ENCODE measurements at regions not wholly inside any gene's neighbourhood (a gene's known extent, or its start where the extent isn't known, plus 50 kb on each side); places are given as distances from the start of the nearest gene placed in this dataset.
"Not testable (repeated sequence)": the region's sequence is repeated elsewhere in the genome, so short reads cannot be mapped to it uniquely, and the experiment has no call there.

GRCh38 chr5:101717721-101718120 is 578.4 kb downstream of the SLCO4C1 start:
- no peak overlapping the region for H3K4me3 ChIP-seq (ENCODE audit: low read length, poor library complexity, severe bottlenecking)
- H3K9me2 ChIP-seq (replicated peaks; ENCODE audit: low read depth, low read length), result no peaks in the 10 kb centered on the region
- H2AFZ ChIP-seq (ENCODE audit: low read length), result no peak overlapping the region
- H3K4me1 ChIP-seq (ENCODE audit: insufficient read depth, low read length, poor library complexity, severe bottlenecking), result no peaks in the 10 kb centered on the region
- no peak overlapping the region for H3K4me2 ChIP-seq (ENCODE audit: low read depth, low read length, poor library complexity, severe bottlenecking)
- no peak overlapping the region for H3K9ac ChIP-seq (ENCODE audit: low read depth, low read length, poor library complexity, severe bottlenecking)
- no peaks in the 10 kb centered on the region for H4K20me1 ChIP-seq (ENCODE audit: insufficient read depth, low read length, poor library complexity, severe bottlenecking)
- H3K36me3 ChIP-seq (ENCODE audit: insufficient read depth, low read length), result no peaks in the 10 kb centered on the region
- H3K27me3 ChIP-seq (ENCODE audit: insufficient read depth, low read length, poor library complexity, severe bottlenecking), result no peaks in the 10 kb centered on the region
- no peaks in the 10 kb centered on the region for H3K79me2 ChIP-seq (ENCODE audit: insufficient read depth, low read length)
- no peaks in the 10 kb centered on the region for H3K9me3 ChIP-seq (ENCODE audit: insufficient read depth, low read depth, low read length)
- TF ChIP-seq CTCF (conservative IDR thresholded peaks at IDR 0.05; ENCODE audit: low read length) (no peak), EZH2phosphoT487 (IDR thresholded peaks at IDR 0.05; ENCODE audit: borderline replicate concordance) (no peak)
- H3F3A ChIP-seq (ENCODE audit: low read depth), result no peaks in the 10 kb centered on the region

DNA sequence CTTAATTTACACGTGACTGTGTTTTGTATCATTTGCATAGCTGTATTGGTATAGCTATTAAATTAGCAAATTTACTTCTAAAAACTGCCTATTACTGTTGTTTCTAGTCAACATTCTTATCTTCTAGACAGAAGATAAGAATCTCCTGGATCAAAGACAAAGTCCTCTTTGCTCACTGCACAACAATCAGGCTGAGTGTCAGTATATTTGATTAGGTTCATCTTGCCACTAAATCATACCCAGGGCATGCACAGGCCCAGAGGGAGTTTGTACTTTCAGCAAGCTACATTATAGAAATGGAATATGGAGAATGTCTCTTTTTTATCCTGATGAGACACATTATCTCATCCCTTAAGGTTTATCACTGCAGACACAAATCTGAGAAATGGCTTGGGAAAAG is 579.1 kb downstream of the SLCO4C1 start:
- Histone ChIP-seq H3K9ac (ENCODE audit: low read depth, low read length, poor library complexity, severe bottlenecking) (no peak overlapping the region), H2AFZ (ENCODE audit: low read length) (no peak overlapping the region), H3K9me2 (replicated peaks; ENCODE audit: low read depth, low read length) (no peaks in the 10 kb centered on the region), H3K4me1 (ENCODE audit: insufficient read depth, low read length, poor library complexity, severe bottlenecking) (no peaks in the 10 kb centered on the region), H3F3A (ENCODE audit: low read depth) (no peaks in the 10 kb centered on the region), H4K20me1 (ENCODE audit: insufficient read depth, low read length, poor library complexity, severe bottlenecking) (no peaks in the 10 kb centered on the region), H3K27me3 (ENCODE audit: insufficient read depth, low read length, poor library complexity, severe bottlenecking) (no peaks in the 10 kb centered on the region), H3K36me3 (ENCODE audit: insufficient read depth, low read length) (no peaks in the 10 kb centered on the region), H3K4me3 (ENCODE audit: low read length, poor library complexity, severe bottlenecking) (no peak overlapping the region), H3K9me3 (ENCODE audit: insufficient read depth, low read depth, low read length) (no peaks in the 10 kb centered on the region), H3K79me2 (ENCODE audit: insufficient read depth, low read length) (no peaks in the 10 kb centered on the region), H3K4me2 (ENCODE audit: low read depth, low read length, poor library complexity, severe bottlenecking) (no peak overlapping the region)
- TF ChIP-seq EZH2phosphoT487 (IDR thresholded peaks at IDR 0.05; ENCODE audit: borderline replicate concordance) (no peak), CTCF (conservative IDR thresholded peaks at IDR 0.05; ENCODE audit: low read length) (no peak)

DNA sequence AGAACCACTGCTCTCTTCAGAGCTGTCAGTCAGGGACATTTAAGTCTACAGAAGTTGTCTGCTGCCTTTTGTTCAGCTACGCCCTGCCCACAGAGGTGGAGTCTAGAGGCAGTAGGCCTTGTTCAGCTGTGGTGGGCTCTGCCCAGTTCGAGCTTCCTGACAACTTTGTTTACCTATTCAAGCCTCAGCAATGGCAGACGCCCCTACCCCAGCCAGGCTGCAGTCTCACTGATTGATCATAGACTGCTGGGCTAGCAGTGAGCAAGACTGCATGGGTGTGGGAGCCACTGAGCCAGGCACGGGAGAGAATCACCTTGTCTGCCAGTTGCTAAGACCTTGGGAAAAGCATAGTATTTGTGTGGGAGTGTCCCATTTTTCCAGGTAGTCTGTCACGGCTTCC is 580.3 kb downstream of the SLCO4C1 start:
- not testable (repeated sequence) for H3K4me2 ChIP-seq (ENCODE audit: low read depth, low read length, poor library complexity, severe bottlenecking); H3K9me2 ChIP-seq (replicated peaks; ENCODE audit: low read depth, low read length); H3K27me3 ChIP-seq (ENCODE audit: insufficient read depth, low read length, poor library complexity, severe bottlenecking); H4K20me1 ChIP-seq (ENCODE audit: insufficient read depth, low read length, poor library complexity, severe bottlenecking); H3K9me3 ChIP-seq (ENCODE audit: insufficient read depth, low read depth, low read length); H2AFZ ChIP-seq (ENCODE audit: low read length); H3K36me3 ChIP-seq (ENCODE audit: insufficient read depth, low read length); H3K4me3 ChIP-seq (ENCODE audit: low read length, poor library complexity, severe bottlenecking); H3K9ac ChIP-seq (ENCODE audit: low read depth, low read length, poor library complexity, severe bottlenecking); H3F3A ChIP-seq (ENCODE audit: low read depth); H3K79me2 ChIP-seq (ENCODE audit: insufficient read depth, low read length); H3K4me1 ChIP-seq (ENCODE audit: insufficient read depth, low read length, poor library complexity, severe bottlenecking)

- Histone ChIP-seq H3K9me2 (replicated peaks; ENCODE audit: low read depth, low read length) (no peaks in the 10 kb centered on the region), H3F3A (ENCODE audit: low read depth) (no peaks in the 10 kb centered on the region), H2AFZ (ENCODE audit: low read length) (no peak overlapping the region), H3K9ac (ENCODE audit: low read depth, low read length, poor library complexity, severe bottlenecking) (no peak overlapping the region), H3K27me3 (ENCODE audit: insufficient read depth, low read length, poor library complexity, severe bottlenecking) (no peaks in the 10 kb centered on the region), H4K20me1 (ENCODE audit: insufficient read depth, low read length, poor library complexity, severe bottlenecking) (no peaks in the 10 kb centered on the region), H3K36me3 (ENCODE audit: insufficient read depth, low read length) (no peaks in the 10 kb centered on the region), H3K4me3 (ENCODE audit: low read length, poor library complexity, severe bottlenecking) (no peak overlapping the region), H3K4me2 (ENCODE audit: low read depth, low read length, poor library complexity, severe bottlenecking) (no peak overlapping the region), H3K9me3 (ENCODE audit: insufficient read depth, low read depth, low read length) (no peaks in the 10 kb centered on the region), H3K4me1 (ENCODE audit: insufficient read depth, low read length, poor library complexity, severe bottlenecking) (no peaks in the 10 kb centered on the region), H3K79me2 (ENCODE audit: insufficient read depth, low read length) (no peaks in the 10 kb centered on the region)
- no peak for TF ChIP-seq CTCF (conservative IDR thresholded peaks at IDR 0.05; ENCODE audit: low read length)
- no peak for TF ChIP-seq EZH2phosphoT487 (IDR thresholded peaks at IDR 0.05; ENCODE audit: borderline replicate concordance)
Observed at GRCh38 chr5:101689306-101689705, 606.8 kb downstream of the SLCO4C1 start.
